ENCODE measurements at regions not wholly inside any gene's neighbourhood (a gene's known extent, or its start where the extent isn't known, plus 50 kb on each side); places are given as distances from the start of the nearest gene placed in this dataset.
"Not testable (repeated sequence)": the region's sequence is repeated elsewhere in the genome, so short reads cannot be mapped to it uniquely, and the experiment has no call there.

GRCh38 chr14:71810800-71811199 is 121.4 kb upstream of the RGS6 start:
- H3K9me3 ChIP-seq (ENCODE audit: control insufficient read depth in 1 of 2, low read length in 2 of 2); H3K36me3 ChIP-seq (ENCODE audit: control insufficient read depth in 1 of 2, insufficient read depth in 2 of 2, low read length in 2 of 2); H3K27ac ChIP-seq (ENCODE audit: low read length); H3K4me3 ChIP-seq (ENCODE audit: low read depth in 1 of 2, low read length in 2 of 2); H3K27me3 ChIP-seq (ENCODE audit: low read depth, low read length); H3K4me1 ChIP-seq (ENCODE audit: control insufficient read depth in 1 of 2, insufficient read depth in 2 of 2, low read length in 2 of 2): not testable (repeated sequence)

- H3K27me3 ChIP-seq (ENCODE audit: low read depth, low read length), result no peaks in the 10 kb centered on the region
- no peaks in the 10 kb centered on the region for H3K36me3 ChIP-seq (ENCODE audit: control insufficient read depth in 1 of 2, insufficient read depth in 2 of 2, low read length in 2 of 2)
- H3K27ac ChIP-seq (ENCODE audit: low read length), result no peak overlapping the region
- H3K4me3 ChIP-seq (ENCODE audit: low read depth in 1 of 2, low read length in 2 of 2), result no peak overlapping the region
- H3K4me1 ChIP-seq (ENCODE audit: control insufficient read depth in 1 of 2, insufficient read depth in 2 of 2, low read length in 2 of 2), result no peaks in the 10 kb centered on the region
- H3K9me3 ChIP-seq (ENCODE audit: control insufficient read depth in 1 of 2, low read length in 2 of 2), result no peaks in the 10 kb centered on the region
These were observed 119.5 kb upstream of the RGS6 start for GRCh38 chr14:71812693-71813092.

GRCh38 chr14:71815110-71815509 is 117.1 kb upstream of the RGS6 start:
- no peaks in the 10 kb centered on the region for H3K27me3 ChIP-seq (ENCODE audit: low read depth, low read length)
- H3K36me3 ChIP-seq (ENCODE audit: control insufficient read depth in 1 of 2, insufficient read depth in 2 of 2, low read length in 2 of 2), result no peaks in the 10 kb centered on the region
- no peak overlapping the region for H3K4me3 ChIP-seq (ENCODE audit: low read depth in 1 of 2, low read length in 2 of 2)
- H3K27ac ChIP-seq (ENCODE audit: low read length), result no peak overlapping the region
- peaks cover 0 to under 1% of the 10 kb centered on the region in 2 donors for H3K9me3 ChIP-seq (ENCODE audit: control insufficient read depth in 1 of 2, low read length in 2 of 2)
- no peaks in the 10 kb centered on the region for H3K4me1 ChIP-seq (ENCODE audit: control insufficient read depth in 1 of 2, insufficient read depth in 2 of 2, low read length in 2 of 2)

GRCh38 chr14:71824816-71825215 is 107.4 kb upstream of the RGS6 start:
- H3K9me3 ChIP-seq (ENCODE audit: control insufficient read depth in 1 of 2, low read length in 2 of 2), result peaks cover 0 to 3% of the 10 kb centered on the region in 2 donors
- no peak overlapping the region for H3K27ac ChIP-seq (ENCODE audit: low read length)
- H3K27me3 ChIP-seq (ENCODE audit: low read depth, low read length), result no peaks in the 10 kb centered on the region
- H3K4me1 ChIP-seq (ENCODE audit: control insufficient read depth in 1 of 2, insufficient read depth in 2 of 2, low read length in 2 of 2), result no peaks in the 10 kb centered on the region
- no peak overlapping the region for H3K4me3 ChIP-seq (ENCODE audit: low read depth in 1 of 2, low read length in 2 of 2)
- H3K36me3 ChIP-seq (ENCODE audit: control insufficient read depth in 1 of 2, insufficient read depth in 2 of 2, low read length in 2 of 2), result no peaks in the 10 kb centered on the region

GRCh38 chr14:71833476-71833875 is 98.8 kb upstream of the RGS6 start:
- H3K4me1 ChIP-seq (ENCODE audit: control insufficient read depth in 1 of 2, insufficient read depth in 2 of 2, low read length in 2 of 2), result no peaks in the 10 kb centered on the region
- H3K9me3 ChIP-seq (ENCODE audit: control insufficient read depth in 1 of 2, low read length in 2 of 2), result peaks cover 0 to 12% of the 10 kb centered on the region in 2 donors
- H3K4me3 ChIP-seq (ENCODE audit: low read depth in 1 of 2, low read length in 2 of 2), result no peak overlapping the region
- no peaks in the 10 kb centered on the region for H3K27me3 ChIP-seq (ENCODE audit: low read depth, low read length)
- no peaks in the 10 kb centered on the region for H3K36me3 ChIP-seq (ENCODE audit: control insufficient read depth in 1 of 2, insufficient read depth in 2 of 2, low read length in 2 of 2)
- no peak overlapping the region for H3K27ac ChIP-seq (ENCODE audit: low read length)

GRCh38 chr14:71834284-71835204 is 97.7 kb upstream of the RGS6 start:
- no peaks in the 10 kb centered on the region for H3K27me3 ChIP-seq (ENCODE audit: low read depth, low read length)
- H3K4me1 ChIP-seq (ENCODE audit: control insufficient read depth in 1 of 2, insufficient read depth in 2 of 2, low read length in 2 of 2), result no peaks in the 10 kb centered on the region
- H3K36me3 ChIP-seq (ENCODE audit: control insufficient read depth in 1 of 2, insufficient read depth in 2 of 2, low read length in 2 of 2), result no peaks in the 10 kb centered on the region
- H3K9me3 ChIP-seq (ENCODE audit: control insufficient read depth in 1 of 2, low read length in 2 of 2), result peaks cover 0 to 12% of the 10 kb centered on the region in 2 donors
- H3K27ac ChIP-seq (ENCODE audit: low read length), result no peak overlapping the region
- no peak overlapping the region for H3K4me3 ChIP-seq (ENCODE audit: low read depth in 1 of 2, low read length in 2 of 2)

GRCh38 chr14:71852181-71852580 is 80.0 kb upstream of the RGS6 start:
- H3K4me3 ChIP-seq (ENCODE audit: low read depth in 1 of 2, low read length in 2 of 2), result no peak overlapping the region
- H3K27ac ChIP-seq (ENCODE audit: low read length), result no peak overlapping the region
- no peaks in the 10 kb centered on the region for H3K9me3 ChIP-seq (ENCODE audit: control insufficient read depth in 1 of 2, low read length in 2 of 2)
- no peaks in the 10 kb centered on the region for H3K4me1 ChIP-seq (ENCODE audit: control insufficient read depth in 1 of 2, insufficient read depth in 2 of 2, low read length in 2 of 2)
- H3K36me3 ChIP-seq (ENCODE audit: control insufficient read depth in 1 of 2, insufficient read depth in 2 of 2, low read length in 2 of 2), result no peaks in the 10 kb centered on the region
- H3K27me3 ChIP-seq (ENCODE audit: low read depth, low read length), result no peaks in the 10 kb centered on the region

GRCh38 chr14:71855399-71856036 is 76.7 kb upstream of the RGS6 start:
- no peaks in the 10 kb centered on the region for H3K4me1 ChIP-seq (ENCODE audit: control insufficient read depth in 1 of 2, insufficient read depth in 2 of 2, low read length in 2 of 2)
- no peaks in the 10 kb centered on the region for H3K36me3 ChIP-seq (ENCODE audit: control insufficient read depth in 1 of 2, insufficient read depth in 2 of 2, low read length in 2 of 2)
- H3K9me3 ChIP-seq (ENCODE audit: control insufficient read depth in 1 of 2, low read length in 2 of 2), result no peaks in the 10 kb centered on the region

GRCh38 chr14:71856199-71856919 is 75.9 kb upstream of the RGS6 start:
- Histone ChIP-seq H3K4me3 (ENCODE audit: low read depth in 1 of 2, low read length in 2 of 2) (no peak overlapping the region), H3K27ac (ENCODE audit: low read length) (no peak overlapping the region), H3K9me3 (ENCODE audit: control insufficient read depth in 1 of 2, low read length in 2 of 2) (no peaks in the 10 kb centered on the region), H3K4me1 (ENCODE audit: control insufficient read depth in 1 of 2, insufficient read depth in 2 of 2, low read length in 2 of 2) (no peaks in the 10 kb centered on the region), H3K36me3 (ENCODE audit: control insufficient read depth in 1 of 2, insufficient read depth in 2 of 2, low read length in 2 of 2) (no peaks in the 10 kb centered on the region), H3K27me3 (ENCODE audit: low read depth, low read length) (no peaks in the 10 kb centered on the region)

More at GRCh38 chr14:71855399-71856036, 76.7 kb upstream of the RGS6 start:
- Histone ChIP-seq H3K4me3 (ENCODE audit: low read depth in 1 of 2, low read length in 2 of 2) (no peak overlapping the region), H3K27me3 (ENCODE audit: low read depth, low read length) (no peaks in the 10 kb centered on the region), H3K27ac (ENCODE audit: low read length) (no peak overlapping the region)

GRCh38 chr14:71863049-71863448 is 69.2 kb upstream of the RGS6 start:
- Histone ChIP-seq H3K4me3 (ENCODE audit: low read depth in 1 of 2, low read length in 2 of 2) (no peak overlapping the region), H3K27me3 (ENCODE audit: low read depth, low read length) (no peaks in the 10 kb centered on the region), H3K4me1 (ENCODE audit: control insufficient read depth in 1 of 2, insufficient read depth in 2 of 2, low read length in 2 of 2) (no peaks in the 10 kb centered on the region), H3K9me3 (ENCODE audit: control insufficient read depth in 1 of 2, low read length in 2 of 2) (no peaks in the 10 kb centered on the region), H3K36me3 (ENCODE audit: control insufficient read depth in 1 of 2, insufficient read depth in 2 of 2, low read length in 2 of 2) (no peaks in the 10 kb centered on the region), H3K27ac (ENCODE audit: low read length) (no peak overlapping the region)

- H3K9me3 ChIP-seq (ENCODE audit: control insufficient read depth in 1 of 2, low read length in 2 of 2), result no peaks in the 10 kb centered on the region
- H3K27me3 ChIP-seq (ENCODE audit: low read depth, low read length), result no peaks in the 10 kb centered on the region
- H3K4me1 ChIP-seq (ENCODE audit: control insufficient read depth in 1 of 2, insufficient read depth in 2 of 2, low read length in 2 of 2), result no peaks in the 10 kb centered on the region
- H3K36me3 ChIP-seq (ENCODE audit: control insufficient read depth in 1 of 2, insufficient read depth in 2 of 2, low read length in 2 of 2), result no peaks in the 10 kb centered on the region
- H3K4me3 ChIP-seq (ENCODE audit: low read depth in 1 of 2, low read length in 2 of 2), result no peak overlapping the region
- no peak overlapping the region for H3K27ac ChIP-seq (ENCODE audit: low read length)
These were observed 68.5 kb upstream of the RGS6 start for GRCh38 chr14:71863766-71864165.
